ENCODE measurements at regions not wholly inside any gene's neighbourhood (a gene's known extent, or its start where the extent isn't known, plus 50 kb on each side); places are given as distances from the start of the nearest gene placed in this dataset.

DNA sequence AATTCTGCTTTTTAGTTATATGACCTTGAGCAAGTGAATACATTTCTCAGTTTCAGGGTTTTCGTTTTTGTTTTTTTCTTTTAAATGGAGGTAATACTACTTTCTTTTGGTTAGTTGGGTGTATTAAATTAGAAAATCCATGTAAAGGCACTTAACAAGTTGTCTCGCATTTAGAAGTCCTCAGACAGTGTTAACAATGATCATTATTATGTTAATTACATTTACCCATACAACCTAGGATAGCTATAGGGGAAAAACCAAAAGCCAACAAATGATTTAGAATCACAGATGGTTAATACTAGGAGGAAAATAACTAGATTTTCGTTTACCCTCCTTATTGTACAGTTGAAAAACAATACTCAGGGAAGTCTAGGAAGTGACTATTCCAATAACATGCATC lies 972.2 kb upstream of the WWC1 start:
- no peak for TF ChIP-seq POLR2A (IDR thresholded peaks at IDR 0.05; ENCODE audit: extremely low read depth, insufficient read length)
- TF ChIP-seq, protein P1, sequence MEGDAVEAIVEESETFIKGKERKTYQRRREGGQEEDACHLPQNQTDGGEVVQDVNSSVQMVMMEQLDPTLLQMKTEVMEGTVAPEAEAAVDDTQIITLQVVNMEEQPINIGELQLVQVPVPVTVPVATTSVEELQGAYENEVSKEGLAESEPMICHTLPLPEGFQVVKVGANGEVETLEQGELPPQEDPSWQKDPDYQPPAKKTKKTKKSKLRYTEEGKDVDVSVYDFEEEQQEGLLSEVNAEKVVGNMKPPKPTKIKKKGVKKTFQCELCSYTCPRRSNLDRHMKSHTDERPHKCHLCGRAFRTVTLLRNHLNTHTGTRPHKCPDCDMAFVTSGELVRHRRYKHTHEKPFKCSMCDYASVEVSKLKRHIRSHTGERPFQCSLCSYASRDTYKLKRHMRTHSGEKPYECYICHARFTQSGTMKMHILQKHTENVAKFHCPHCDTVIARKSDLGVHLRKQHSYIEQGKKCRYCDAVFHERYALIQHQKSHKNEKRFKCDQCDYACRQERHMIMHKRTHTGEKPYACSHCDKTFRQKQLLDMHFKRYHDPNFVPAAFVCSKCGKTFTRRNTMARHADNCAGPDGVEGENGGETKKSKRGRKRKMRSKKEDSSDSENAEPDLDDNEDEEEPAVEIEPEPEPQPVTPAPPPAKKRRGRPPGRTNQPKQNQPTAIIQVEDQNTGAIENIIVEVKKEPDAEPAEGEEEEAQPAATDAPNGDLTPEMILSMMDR (IDR thresholded peaks at IDR 0.05; ENCODE audit: low read depth, low read length): no peak

Data from NB4 (cell line).